B cell (primary cell): ENCODE measurements at regions not wholly inside any gene's neighbourhood (a gene's known extent, or its start where the extent isn't known, plus 50 kb on each side); places are given as distances from the start of the nearest gene placed in this dataset.

Source experiments
- CTCF ChIP-seq: fragments of 200-600 bp; IDR thresholded peaks from one replicate; pipeline ENCODE4 v1.8.0; 2022; ENCODE audit warnings: antibody characterized with exemption, mild to moderate bottlenecking
- EZH2 ChIP-seq: IDR thresholded peaks from 2 replicates; pipeline ENCODE4 v1.6.1; 2012; ENCODE audit warnings: borderline replicate concordance, low read depth, mild to moderate bottlenecking, moderate library complexity, low read length; ENCODE audit not compliant: insufficient read depth, poor library complexity, severe bottlenecking

DNA sequence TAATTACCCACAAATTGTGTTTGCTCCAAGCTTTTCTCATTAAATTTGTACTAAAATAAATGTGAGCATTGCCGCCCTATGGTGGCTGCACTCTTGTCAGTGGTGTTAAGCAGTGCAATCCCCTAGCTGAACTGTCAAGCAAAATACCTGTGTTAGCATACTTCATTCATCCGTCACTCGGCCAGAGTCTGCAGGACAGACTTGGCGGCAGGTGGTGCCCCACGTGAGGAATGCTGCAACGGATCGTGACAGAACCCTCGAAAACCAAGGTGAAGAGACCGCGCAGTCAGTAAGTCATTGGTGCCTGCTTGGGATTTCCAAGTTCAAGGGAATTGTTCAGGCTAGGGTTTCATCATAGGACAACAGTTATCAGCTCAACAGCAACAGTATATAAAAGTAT is 1592.1 kb upstream of the TENM4 start:
- no peak for TF ChIP-seq CTCF
- TF ChIP-seq EZH2 = no peak
